Neural progenitor cell (in vitro differentiated cells): ENCODE measurements at regions not wholly inside any gene's neighbourhood (a gene's known extent, or its start where the extent isn't known, plus 50 kb on each side); places are given as distances from the start of the nearest gene placed in this dataset.

Source experiments
- DNase-seq: peaks from one replicate; pipeline ENCODE4 v3.0.0-alpha.2; 2016; ENCODE audit warnings: low spot score
- H2AFZ ChIP-seq: fragments of 200-600 bp; sonication (generic); replicated peaks from 2 replicates; pipeline ENCODE4 v1.6.1; 2016; ENCODE audit warnings: antibody characterized with exemption
- H3F3A ChIP-seq: fragments of 200-600 bp; sonication (generic); 2 replicates; pipeline ENCODE4 v1.6.1; 2016; ENCODE audit warnings: antibody characterized with exemption, low read depth
- H3K27ac ChIP-seq: fragments of 200-600 bp; sonication (generic); 2 replicates; pipeline ENCODE4 v1.5.1; 2016; ENCODE audit warnings: mild to moderate bottlenecking
- H3K27me3 ChIP-seq: fragments of 200-600 bp; sonication (generic); 2 replicates; pipeline ENCODE4 v1.6.1; 2016; ENCODE audit warnings: mild to moderate bottlenecking, moderate library complexity
- H3K36me3 ChIP-seq: fragments of 200-600 bp; sonication (generic); 2 replicates; pipeline ENCODE4 v1.5.1; 2016
- H3K4me1 ChIP-seq: fragments of 200-600 bp; sonication (generic); 2 replicates; pipeline ENCODE4 v1.6.1; 2016; ENCODE audit warnings: mixed run types
- H3K4me2 ChIP-seq: fragments of 200-600 bp; sonication (generic); 2 replicates; pipeline ENCODE4 v1.6.1; 2016
- H3K4me3 ChIP-seq: fragments of 200-600 bp; sonication (generic); 2 replicates; pipeline ENCODE4 v1.5.1; 2016
- H3K79me2 ChIP-seq: fragments of 200-600 bp; sonication (generic); 2 replicates; pipeline ENCODE4 v1.6.1; 2016; ENCODE audit warnings: low read depth
- H3K9ac ChIP-seq: fragments of 200-600 bp; sonication (generic); 2 replicates; pipeline ENCODE4 v1.6.1; 2016
- H3K9me3 ChIP-seq: fragments of 200-600 bp; sonication (generic); 2 replicates; pipeline ENCODE4 v1.5.1; 2016; ENCODE audit warnings: low read depth
- H4K20me1 ChIP-seq: fragments of 200-600 bp; sonication (generic); 2 replicates; pipeline ENCODE4 v1.6.1; 2016; ENCODE audit warnings: low read depth
- H3K27ac Mint-ChIP-seq: 3 replicates; pipeline ENCODE4 v1.8.0; 2021; ENCODE audit warnings: mixed read lengths
- H3K27me3 Mint-ChIP-seq: 2 replicates; pipeline ENCODE4 v1.8.0; 2022; ENCODE audit warnings: low read depth, mild to moderate bottlenecking, inconsistent platforms, moderate library complexity, mixed read lengths; ENCODE audit not compliant: insufficient read depth
- H3K36me3 Mint-ChIP-seq: 3 replicates; pipeline ENCODE4 v1.8.0; 2021; ENCODE audit warnings: mixed read lengths
- H3K4me1 Mint-ChIP-seq: 3 replicates; pipeline ENCODE4 v1.8.0; 2021; ENCODE audit warnings: mixed read lengths
- H3K4me3 Mint-ChIP-seq: 3 replicates; pipeline ENCODE4 v1.8.0; 2021; ENCODE audit warnings: mild to moderate bottlenecking, moderate library complexity, mixed read lengths
- H3K9me3 Mint-ChIP-seq: 3 replicates; pipeline ENCODE4 v1.8.0; 2020; ENCODE audit warnings: mixed read lengths
- CTCF ChIP-seq: fragments of 200-600 bp; sonication (generic); IDR thresholded peaks from 2 replicates; pipeline ENCODE4 v1.5.1; 2017; ENCODE audit warnings: antibody characterized with exemption, mild to moderate bottlenecking
- EZH2 ChIP-seq: fragments of 200-600 bp; sonication (generic); IDR thresholded peaks from 2 replicates; pipeline ENCODE4 v1.6.1; 2017; ENCODE audit warnings: antibody characterized with exemption, mild to moderate bottlenecking, moderate library complexity
- EZH2phosphoT487 ChIP-seq: fragments of 200-600 bp; sonication (generic); IDR thresholded peaks from 2 replicates; pipeline ENCODE4 v1.6.1; 2017; ENCODE audit warnings: antibody characterized with exemption

GRCh38 chr4:74665876-74666275 is 128.4 kb downstream of the BTC start:
- no peaks in the 10 kb centered on the region for H4K20me1 ChIP-seq
- no peak overlapping the region for H3K4me3 ChIP-seq
- TF ChIP-seq EZH2phosphoT487: no peak
- TF ChIP-seq EZH2: no peak
- no peak for TF ChIP-seq CTCF
- no peak overlapping the region for H3K4me2 ChIP-seq
- H3K27me3 Mint-ChIP-seq: no peaks in the 10 kb centered on the region
- no peak overlapping the region for H3K27ac ChIP-seq
- H3K4me1 Mint-ChIP-seq: peaks cover 8% of the 10 kb centered on the region
- no peak for DNase-seq
- no peak overlapping the region for H3K9ac ChIP-seq
- no peak overlapping the region for H3K4me3 Mint-ChIP-seq
- H3F3A ChIP-seq: no peaks in the 10 kb centered on the region
- H3K27ac Mint-ChIP-seq: no peak overlapping the region
- no peaks in the 10 kb centered on the region for H3K79me2 ChIP-seq
- H3K9me3 Mint-ChIP-seq: no peaks in the 10 kb centered on the region
- H3K36me3 ChIP-seq: no peaks in the 10 kb centered on the region
- H3K4me1 ChIP-seq: peaks cover 32% of the 10 kb centered on the region
- peak overlapping the region; percentile 35 for H2AFZ ChIP-seq
- no peaks in the 10 kb centered on the region for H3K9me3 ChIP-seq
- no peaks in the 10 kb centered on the region for H3K36me3 Mint-ChIP-seq
- no peaks in the 10 kb centered on the region for H3K27me3 ChIP-seq

GRCh38 chr4:74667438-74667837 is 126.9 kb downstream of the BTC start:
- H3K27ac ChIP-seq: no peak overlapping the region
- H3K36me3 Mint-ChIP-seq: no peaks in the 10 kb centered on the region
- H3F3A ChIP-seq: no peaks in the 10 kb centered on the region
- no peaks in the 10 kb centered on the region for H3K9me3 Mint-ChIP-seq
- no peak overlapping the region for H3K9ac ChIP-seq
- H3K36me3 ChIP-seq: no peaks in the 10 kb centered on the region
- peaks cover 32% of the 10 kb centered on the region for H3K4me1 ChIP-seq
- H3K9me3 ChIP-seq: no peaks in the 10 kb centered on the region
- H3K4me1 Mint-ChIP-seq: peaks cover 8% of the 10 kb centered on the region
- no peaks in the 10 kb centered on the region for H3K27me3 ChIP-seq
- H4K20me1 ChIP-seq: no peaks in the 10 kb centered on the region
- H3K4me2 ChIP-seq: no peak overlapping the region
- H3K4me3 ChIP-seq: no peak overlapping the region
- no peak overlapping the region for H2AFZ ChIP-seq
- no peak overlapping the region for H3K4me3 Mint-ChIP-seq
- no peaks in the 10 kb centered on the region for H3K79me2 ChIP-seq
- H3K27me3 Mint-ChIP-seq: no peaks in the 10 kb centered on the region
- DNase-seq: no peak
- H3K27ac Mint-ChIP-seq: no peak overlapping the region
- TF ChIP-seq EZH2 (no peak), EZH2phosphoT487 (no peak), CTCF (no peak)

- H3K36me3 ChIP-seq: no peaks in the 10 kb centered on the region
- H3K9me3 ChIP-seq: no peaks in the 10 kb centered on the region
- H3F3A ChIP-seq: no peaks in the 10 kb centered on the region
- Mint-ChIP-seq H3K4me3 (no peak overlapping the region), H3K27me3 (no peaks in the 10 kb centered on the region), H3K4me1 (peaks cover 8% of the 10 kb centered on the region), H3K9me3 (no peaks in the 10 kb centered on the region), H3K36me3 (no peaks in the 10 kb centered on the region), H3K27ac (no peak overlapping the region)
- H3K4me2 ChIP-seq: no peak overlapping the region
- H3K27ac ChIP-seq: no peak overlapping the region
- no peak overlapping the region for H2AFZ ChIP-seq
- no peaks in the 10 kb centered on the region for H3K79me2 ChIP-seq
- H4K20me1 ChIP-seq: no peaks in the 10 kb centered on the region
- no peak for TF ChIP-seq CTCF
- TF ChIP-seq EZH2: no peak
- TF ChIP-seq EZH2phosphoT487: no peak
- H3K27me3 ChIP-seq: no peaks in the 10 kb centered on the region
- no peak for DNase-seq
- H3K4me3 ChIP-seq: no peak overlapping the region
- H3K9ac ChIP-seq: no peak overlapping the region
- H3K4me1 ChIP-seq: peaks cover 32% of the 10 kb centered on the region
Measured at GRCh38 chr4:74667944-74668343, 126.4 kb downstream of the BTC start.
